Stimulated activated CD8-positive, alpha-beta memory T cell treated with anti-CD3 and anti-CD28 coated beads, Interleukin-15, amount 100 ng/mL, for 1 hour (primary cell): ENCODE measurements at regions not wholly inside any gene's neighbourhood (a gene's known extent, or its start where the extent isn't known, plus 50 kb on each side); places are given as distances from the start of the nearest gene placed in this dataset.

Source experiments
- DNase-seq: peaks from one replicate; pipeline ENCODE4 v3.0.0-alpha.2; 2020; ENCODE audit warnings: low read depth

GRCh38 chr15:69659454-69660050 lies 206.9 kb downstream of the RPLP1 start:
- DNase-seq = no peak

GRCh38 chr15:69660114-69660513 lies 207.5 kb downstream of the RPLP1 start:
- no peak for DNase-seq

- no peak for DNase-seq
Measured at GRCh38 chr15:69660658-69661405, 208.2 kb downstream of the RPLP1 start.

GRCh38 chr15:69661446-69661845 lies 208.8 kb downstream of the RPLP1 start:
- DNase-seq = no peak

- no peak for DNase-seq
Measured at GRCh38 chr15:69661871-69662644, 209.4 kb downstream of the RPLP1 start.

- DNase-seq = no peak
Measured at GRCh38 chr15:69662645-69663000, 210.0 kb downstream of the RPLP1 start.

- no peak for DNase-seq
Measured at GRCh38 chr15:69663441-69663840, 210.8 kb downstream of the RPLP1 start.

- no peak for DNase-seq
Measured at GRCh38 chr15:69663982-69664381, 211.4 kb downstream of the RPLP1 start.

- no peak for DNase-seq
Measured at GRCh38 chr15:69664572-69665571, 212.3 kb downstream of the RPLP1 start.

GRCh38 chr15:69665641-69666111 lies 213.1 kb downstream of the RPLP1 start:
- DNase-seq = no peak

- DNase-seq = no peak
Measured at GRCh38 chr15:69666441-69666882, 213.8 kb downstream of the RPLP1 start.

- DNase-seq = no peak
Measured at GRCh38 chr15:69666921-69667811, 214.5 kb downstream of the RPLP1 start.

- DNase-seq = no peak
Measured at GRCh38 chr15:69668039-69668705, 215.6 kb downstream of the RPLP1 start.

- no peak for DNase-seq
Measured at GRCh38 chr15:69668963-69669362, 216.3 kb downstream of the RPLP1 start.

- DNase-seq = no peak
Measured at GRCh38 chr15:69669446-69669845, 216.8 kb downstream of the RPLP1 start.

- DNase-seq = no peak
Measured at GRCh38 chr15:69673291-69673881, 220.8 kb downstream of the RPLP1 start.

- DNase-seq = no peak
Measured at GRCh38 chr15:69675731-69676130, 223.1 kb downstream of the RPLP1 start.

GRCh38 chr15:69677403-69677802 lies 224.8 kb downstream of the RPLP1 start:
- DNase-seq = no peak

- no peak for DNase-seq
Measured at GRCh38 chr15:69679623-69680228, 227.1 kb downstream of the RPLP1 start.
